ENCODE measurements at regions not wholly inside any gene's neighbourhood (a gene's known extent, or its start where the extent isn't known, plus 50 kb on each side); places are given as distances from the start of the nearest gene placed in this dataset.

DNA sequence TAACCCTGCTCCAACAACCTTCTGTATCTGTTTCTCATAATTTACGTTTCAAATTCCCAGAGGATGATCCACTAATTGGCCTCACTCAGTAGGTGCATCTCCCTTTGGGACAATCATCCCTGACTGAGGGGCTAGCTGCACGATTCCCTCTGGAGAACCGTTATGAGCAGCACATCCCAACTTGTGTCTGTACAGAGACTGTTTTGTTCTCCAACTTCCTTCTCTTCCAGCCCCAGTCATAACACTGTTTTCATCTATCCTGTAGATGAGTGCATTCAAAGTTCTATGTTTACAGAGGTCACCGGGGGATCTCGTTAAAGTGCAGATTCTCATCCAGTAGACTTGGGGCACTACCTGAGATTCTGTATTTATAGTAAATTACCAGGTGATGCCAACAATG is 187.2 kb downstream of the REEP3 start:
- DNase-seq (ENCODE audit: low read depth) = no peak

DNA sequence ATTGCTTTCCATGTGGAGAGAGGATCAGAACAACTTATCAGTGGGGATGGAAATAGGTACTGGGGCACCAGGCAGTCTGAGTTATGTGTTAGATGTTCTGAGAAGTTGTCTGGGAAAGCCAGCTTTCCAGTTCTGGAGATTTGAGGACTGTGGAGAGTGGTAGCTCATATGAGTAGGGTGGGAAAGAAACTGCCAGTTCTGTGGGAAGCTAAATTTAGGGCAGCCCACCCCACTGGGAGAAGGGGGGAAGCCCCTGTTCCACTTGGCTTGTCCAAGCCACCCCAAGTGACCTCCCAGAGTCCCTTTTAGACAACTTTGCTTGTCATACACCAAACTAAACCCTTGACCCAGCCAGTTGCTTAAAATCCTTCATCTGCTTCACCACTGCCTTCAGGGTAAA is 189.5 kb downstream of the REEP3 start:
- no peak for DNase-seq (ENCODE audit: low read depth)

DNA sequence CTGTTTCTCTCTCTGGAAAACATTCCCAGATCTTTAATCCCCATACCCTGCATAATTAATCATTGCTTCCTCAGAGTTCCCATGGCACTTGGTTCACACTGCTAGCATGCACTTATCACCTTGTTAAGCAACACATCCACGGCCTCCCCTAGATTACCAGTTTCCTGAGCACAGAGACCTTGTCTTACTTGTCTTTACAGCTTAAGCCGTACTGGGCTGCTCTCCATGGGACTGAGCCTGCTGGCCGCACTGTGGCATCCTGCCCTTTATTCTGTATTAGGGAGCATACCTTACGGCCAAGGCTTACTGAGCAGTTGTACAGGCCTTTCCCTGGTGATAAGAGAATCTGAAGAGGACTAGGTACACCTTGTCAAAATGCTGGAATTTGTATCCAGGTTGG is 190.2 kb downstream of the REEP3 start:
- DNase-seq (ENCODE audit: low read depth) = no peak

DNA sequence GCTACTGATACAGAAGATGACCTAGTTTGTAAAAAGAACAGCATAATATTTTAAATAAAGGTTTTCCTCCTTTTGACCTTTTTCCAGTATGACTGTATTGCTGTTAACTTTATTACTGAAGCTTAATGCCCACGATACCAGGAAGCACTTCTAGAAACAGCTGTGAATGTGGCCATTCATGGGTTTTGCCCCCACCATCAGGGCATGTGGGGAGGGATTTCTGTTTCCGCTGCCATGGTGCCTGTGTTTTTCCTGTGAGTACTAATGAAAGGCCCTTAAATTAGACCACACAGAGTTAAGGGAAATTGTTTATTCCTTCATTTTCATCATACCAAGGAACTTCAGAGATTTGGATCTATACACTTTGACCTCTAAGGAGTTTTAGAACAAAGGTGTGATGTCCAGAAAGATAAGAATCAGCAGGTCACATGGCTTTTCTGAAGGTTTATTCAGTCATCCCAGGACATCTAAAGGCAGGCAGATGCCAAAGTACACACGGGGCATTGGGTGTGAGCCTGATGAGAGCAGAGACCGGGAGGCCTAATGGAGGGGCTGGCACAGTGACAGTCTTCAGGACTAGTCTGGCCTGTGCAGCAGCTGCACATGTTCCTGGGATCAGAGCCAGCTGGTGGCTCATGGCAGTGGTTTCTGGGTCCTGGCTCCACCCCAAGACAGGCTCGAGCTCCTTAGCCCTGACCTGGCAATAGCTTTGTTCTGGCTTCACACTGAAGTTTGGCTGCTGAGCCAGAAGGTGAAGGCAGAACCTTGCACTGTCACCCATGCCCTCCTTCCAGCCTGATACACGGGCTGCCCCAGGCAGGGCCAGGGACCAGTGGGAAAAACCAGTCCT is 190.9 kb downstream of the REEP3 start:
- DNase-seq (ENCODE audit: low read depth) = no peak

DNA sequence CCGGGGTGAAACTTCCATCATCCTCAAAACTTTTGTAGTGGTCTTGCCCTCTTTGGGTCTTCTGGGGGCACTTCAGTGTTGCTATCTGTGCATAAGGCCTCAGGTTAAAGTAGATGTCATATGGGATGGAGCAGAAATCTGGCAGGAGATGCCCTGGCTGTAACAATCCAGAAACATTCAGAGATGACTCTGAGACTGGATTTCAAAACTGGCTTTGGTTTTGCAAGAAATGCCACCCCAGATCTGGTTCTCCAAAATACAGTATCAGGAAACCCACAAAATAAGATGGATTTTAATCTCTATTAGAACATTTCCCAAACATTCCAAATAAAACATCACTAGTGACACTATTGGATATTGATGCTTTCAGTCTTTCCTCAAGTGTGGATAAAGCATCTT is 191.5 kb downstream of the REEP3 start:
- no peak for DNase-seq (ENCODE audit: low read depth)

DNA sequence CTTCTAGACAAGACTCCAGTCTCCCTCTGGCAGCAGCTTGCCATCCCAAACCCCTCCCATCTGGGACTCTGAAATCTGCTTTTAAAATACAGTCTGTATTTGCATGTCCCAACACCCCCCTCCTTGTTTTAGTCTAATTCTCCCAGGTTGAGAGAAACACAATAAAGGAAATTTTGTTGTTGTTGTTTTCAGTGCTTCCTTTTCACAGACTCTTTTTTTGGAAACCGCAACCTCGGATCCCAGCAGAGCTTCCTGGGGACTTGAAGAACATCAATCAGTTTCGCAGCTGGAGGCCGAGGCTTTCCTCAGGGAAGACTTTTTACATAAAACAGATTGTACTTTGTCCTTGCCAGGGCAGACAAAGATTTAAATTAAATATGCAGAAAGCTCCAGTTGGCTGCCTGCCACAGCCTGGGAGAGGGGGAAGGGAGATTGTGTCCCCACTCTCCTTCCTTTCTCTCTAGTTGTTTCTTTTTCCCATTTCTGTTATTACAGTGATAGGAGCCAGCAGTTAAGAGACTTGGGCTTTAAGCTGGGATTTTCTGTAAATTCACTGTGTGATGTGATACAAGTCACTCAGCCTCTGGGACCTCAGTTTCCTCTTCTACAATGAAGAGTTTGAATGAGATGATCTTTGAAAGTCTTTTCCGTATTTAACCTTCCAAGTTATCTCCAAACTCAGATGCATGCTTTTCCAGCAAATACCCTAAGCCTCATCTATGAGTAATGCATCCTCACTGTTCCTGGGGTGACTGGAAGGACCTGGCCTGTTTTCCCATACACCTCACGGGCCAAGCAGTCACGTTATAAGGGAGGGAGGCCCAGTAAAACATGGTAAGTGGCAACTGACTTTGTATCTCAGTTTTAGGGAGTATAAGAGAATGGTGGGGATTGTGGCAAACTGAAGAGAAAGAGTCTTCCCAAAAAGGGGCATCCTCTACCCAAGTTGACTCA is 192.3 kb downstream of the REEP3 start:
- no peak for DNase-seq (ENCODE audit: low read depth)

DNA sequence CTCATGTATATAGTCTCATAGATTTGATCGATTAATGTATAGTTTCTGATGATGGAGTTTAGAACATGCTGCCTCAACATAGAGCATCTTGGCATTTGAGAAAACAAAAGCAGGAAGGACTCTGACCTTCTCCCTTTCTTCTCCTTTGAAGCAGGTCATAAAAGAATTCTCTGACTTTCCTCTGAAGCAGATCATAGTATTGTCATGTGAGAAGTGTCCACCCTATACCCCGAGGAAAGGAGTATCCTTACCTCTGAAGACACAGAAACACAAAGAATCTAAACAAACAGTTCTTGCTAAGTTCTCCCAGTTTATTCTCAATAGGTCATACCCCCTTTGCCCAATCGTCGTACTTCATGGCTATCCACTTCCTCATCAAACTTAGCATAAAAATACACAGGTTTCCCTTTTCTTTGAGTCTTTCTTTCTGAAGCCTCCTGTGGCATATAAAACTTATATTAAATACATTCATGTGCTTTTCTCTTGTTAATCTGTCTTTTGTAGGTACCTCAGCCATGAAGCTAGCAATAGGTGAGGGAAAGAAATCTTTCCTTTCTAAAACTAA is 194.9 kb downstream of the REEP3 start:
- no peak for DNase-seq (ENCODE audit: low read depth)

DNA sequence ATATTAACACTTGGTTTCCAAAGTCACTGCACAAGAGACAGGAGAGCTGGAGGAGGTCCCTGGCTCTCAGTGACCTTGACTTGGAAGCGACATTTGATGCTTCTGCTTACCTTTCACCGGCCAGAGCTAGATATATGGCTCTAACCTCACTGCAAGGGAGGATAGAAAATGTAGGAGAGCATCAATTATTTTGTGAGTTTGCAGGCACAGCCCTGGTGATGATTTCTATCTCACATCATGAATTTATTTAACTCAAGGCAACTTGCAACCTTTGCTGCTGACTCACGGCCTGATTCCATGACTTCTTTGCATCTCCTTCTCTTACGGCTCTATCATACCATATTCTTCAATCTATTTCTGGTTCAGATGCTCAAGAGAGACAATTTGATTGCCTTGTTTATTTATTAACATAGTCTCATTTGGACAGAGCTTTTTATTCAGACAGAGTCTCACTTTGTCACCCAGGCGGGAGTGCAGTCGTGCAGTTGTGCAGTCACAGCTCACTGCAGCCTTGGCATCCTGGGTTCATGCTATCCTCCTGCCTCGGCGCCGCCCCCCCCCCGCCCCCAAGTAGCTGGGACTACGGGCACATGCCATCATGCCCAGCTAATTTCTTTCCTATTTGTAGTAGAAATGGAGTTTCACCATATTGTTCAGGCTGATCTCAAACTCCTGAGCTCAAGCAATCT is 196.0 kb downstream of the REEP3 start:
- no peak for DNase-seq (ENCODE audit: low read depth)

DNA sequence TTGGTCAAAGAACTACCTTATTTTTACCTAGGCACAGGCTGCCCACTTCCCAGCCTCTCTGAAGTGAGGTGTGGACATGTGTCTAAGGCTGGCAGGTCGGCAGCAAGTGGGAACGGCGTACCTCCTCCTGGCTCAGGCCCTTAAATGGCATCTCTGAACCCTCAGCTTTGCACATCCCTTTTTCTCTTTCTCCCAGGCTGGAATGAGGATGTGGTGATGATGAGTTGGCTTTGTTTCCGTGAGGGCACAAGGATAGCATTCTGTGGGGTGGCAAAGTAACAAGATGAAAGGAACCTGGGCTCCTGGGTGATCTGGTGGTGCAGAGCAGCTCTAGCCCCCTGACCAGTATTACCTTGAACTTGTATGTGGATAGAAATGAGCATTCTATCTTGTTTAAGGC is 196.8 kb downstream of the REEP3 start:
- DNase-seq (ENCODE audit: low read depth) = no peak

DNA sequence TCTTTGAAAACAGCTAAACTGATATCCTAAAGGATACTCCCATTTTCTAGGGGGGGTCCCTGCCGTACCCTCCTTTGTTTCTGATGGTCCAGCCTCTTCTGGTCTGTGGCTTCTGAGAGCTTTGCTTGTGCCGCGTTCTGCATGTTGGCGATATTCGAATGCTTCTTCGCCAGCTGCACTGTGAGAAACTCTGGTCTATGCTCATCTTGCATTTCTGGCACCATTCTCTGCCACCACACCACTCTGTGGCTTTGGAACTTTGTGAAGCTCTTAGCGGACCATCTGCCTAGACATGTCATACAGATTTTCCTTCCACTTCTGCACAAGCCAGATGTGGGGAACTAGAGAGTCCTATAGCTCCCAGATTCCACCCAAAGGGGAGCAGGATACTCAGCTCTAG is 197.2 kb downstream of the REEP3 start:
- no peak for DNase-seq (ENCODE audit: low read depth)

DNA sequence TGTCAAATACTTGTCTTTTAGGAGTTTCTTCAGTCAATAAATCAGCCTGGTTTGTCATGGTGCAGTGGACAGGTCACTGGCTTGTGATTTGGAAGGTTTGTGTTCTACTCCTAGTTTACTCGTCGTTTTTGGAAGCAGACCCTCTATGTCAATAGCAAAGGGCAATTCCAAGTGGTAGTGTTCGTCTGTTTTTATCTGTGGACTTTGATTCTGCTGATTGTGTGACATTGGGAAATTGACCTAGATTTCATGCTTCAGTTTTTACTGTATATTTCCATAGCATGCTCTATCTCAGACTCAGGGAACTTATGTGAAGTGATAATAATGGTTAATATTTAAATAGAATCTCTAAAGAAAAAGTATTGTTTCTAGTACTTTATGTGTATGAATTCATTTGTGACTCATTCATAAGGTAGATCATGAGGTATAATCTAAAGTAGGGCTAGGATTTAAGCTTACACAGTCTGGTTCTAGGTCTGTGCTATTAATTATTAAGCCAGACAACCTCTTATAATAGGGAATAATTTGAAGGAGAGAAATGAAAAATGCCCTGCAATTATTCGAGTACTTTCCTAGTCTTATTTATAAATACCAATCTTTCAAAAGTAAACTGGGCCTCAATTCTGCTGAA is 198.1 kb downstream of the REEP3 start:
- DNase-seq (ENCODE audit: low read depth) = no peak

DNA sequence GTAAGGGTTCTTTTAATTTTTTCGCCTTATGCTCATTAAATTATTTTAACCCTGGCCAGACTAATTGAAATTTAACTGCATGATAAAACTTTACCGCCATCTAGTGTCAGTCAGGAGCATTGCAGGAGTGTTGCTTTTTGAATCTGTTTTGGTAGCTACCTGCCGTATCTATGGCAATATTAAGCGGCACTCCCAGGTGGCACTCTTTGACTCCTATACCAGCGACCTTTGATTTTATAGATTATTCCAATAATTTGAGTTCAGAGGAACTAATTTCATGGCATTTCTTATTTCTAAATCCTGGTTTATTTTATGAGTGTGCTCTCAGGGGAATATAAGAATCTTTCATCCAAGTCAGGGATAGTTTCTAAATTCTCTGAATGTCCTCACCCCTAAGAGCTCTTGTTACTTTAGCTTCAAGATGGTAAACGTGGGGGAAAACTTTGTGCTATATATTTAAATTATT is 198.9 kb downstream of the REEP3 start:
- peak; percentile 12 for DNase-seq (ENCODE audit: low read depth)

DNA sequence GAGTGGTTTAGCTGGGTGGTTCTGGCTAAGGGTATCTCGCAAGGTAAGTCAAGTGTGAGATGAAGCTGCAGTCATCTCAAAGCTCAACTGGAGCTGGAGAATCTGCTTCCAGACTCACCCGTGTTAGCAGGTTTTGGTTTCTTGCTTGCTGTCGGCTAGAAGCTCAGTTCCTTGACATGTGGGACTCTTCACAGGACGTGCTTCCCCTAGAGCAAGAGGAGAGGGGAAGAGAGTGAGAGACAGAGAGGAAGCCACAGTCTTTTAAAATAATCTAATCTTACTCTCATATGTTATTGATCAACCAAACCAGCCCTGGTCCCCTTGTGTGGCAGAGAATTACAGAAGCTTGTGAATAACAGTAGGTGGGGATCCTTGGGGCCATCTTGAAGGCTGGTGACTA is 199.5 kb downstream of the REEP3 start:
- DNase-seq (ENCODE audit: low read depth) = no peak

DNA sequence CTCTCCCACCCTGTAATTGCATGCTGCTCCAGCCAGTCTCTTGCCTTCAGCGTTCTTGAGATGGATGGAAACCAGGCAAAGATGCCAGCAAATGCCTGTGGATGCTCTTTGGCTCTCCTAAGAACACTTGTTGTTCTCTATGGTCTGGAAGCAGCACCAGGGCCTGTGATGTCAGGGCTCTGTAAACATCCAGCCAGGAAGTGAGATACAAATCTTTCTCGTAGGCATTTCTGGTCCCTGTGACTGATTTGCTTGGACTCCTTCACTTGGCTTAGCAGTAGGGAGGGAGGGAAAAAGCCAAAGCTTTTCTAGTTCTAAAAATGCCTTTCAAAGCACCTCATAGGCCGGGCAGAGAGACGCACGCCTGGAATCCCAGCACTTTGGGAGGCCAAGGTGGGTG is 201.3 kb downstream of the REEP3 start:
- no peak for DNase-seq (ENCODE audit: low read depth)

DNA sequence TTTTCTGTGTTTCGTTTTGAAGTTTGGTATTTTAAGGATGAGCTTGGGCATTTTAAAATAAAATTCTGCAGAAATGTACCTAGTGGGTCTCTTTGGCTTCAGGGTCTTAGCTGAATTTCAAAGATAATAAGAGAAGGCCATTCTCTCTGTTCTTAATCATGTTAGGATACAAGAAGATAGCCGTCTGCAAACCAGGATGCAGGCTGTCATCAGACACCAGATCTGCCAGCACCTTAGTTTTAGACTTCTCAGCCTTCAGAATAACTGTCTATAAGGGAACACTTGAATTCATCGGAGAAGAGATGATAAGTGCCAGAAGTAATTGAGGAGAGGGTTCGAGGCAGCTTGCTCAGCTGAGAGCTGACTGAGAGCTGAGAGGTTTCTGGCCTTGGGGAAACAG is 202.1 kb downstream of the REEP3 start:
- no peak for DNase-seq (ENCODE audit: low read depth)

DNA sequence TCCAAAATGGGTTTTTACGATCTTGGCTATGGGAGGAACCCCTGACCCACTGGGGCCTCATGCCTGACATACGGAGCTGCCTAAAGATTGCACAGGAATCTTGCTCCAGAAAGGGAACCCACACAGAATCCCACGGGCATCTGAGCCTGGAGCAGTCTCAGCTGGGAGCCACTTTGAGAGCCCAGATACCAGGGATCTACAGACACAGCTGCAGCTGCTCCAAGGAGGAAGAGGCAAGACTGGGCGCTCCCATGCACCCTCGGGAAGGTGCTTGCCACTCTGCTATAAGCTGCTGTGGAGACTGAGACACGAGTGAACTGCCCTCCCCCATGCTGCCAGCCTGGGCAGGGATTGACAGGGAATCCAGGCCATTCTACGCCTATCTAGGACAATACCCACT is 202.5 kb downstream of the REEP3 start:
- DNase-seq (ENCODE audit: low read depth) = no peak

DNA sequence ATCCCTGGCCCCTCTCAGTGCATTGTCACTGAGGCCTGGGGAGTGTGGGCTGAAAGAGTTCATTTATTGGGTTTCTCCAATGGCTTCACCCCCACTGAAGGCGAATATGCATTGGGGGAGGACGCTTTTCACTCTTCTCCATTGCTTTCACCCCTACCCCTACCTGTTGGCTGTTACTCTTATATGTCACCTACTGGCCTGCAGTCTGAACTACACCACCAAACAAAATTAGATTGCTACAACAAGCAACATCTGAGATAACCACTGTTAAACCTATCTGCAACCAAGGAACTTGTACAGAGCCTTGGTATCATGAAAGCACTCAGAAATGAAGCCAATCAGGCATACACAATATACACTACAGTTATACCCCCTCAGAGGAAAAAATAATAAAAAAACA is 203.7 kb downstream of the REEP3 start:
- no peak for DNase-seq (ENCODE audit: low read depth)

DNA sequence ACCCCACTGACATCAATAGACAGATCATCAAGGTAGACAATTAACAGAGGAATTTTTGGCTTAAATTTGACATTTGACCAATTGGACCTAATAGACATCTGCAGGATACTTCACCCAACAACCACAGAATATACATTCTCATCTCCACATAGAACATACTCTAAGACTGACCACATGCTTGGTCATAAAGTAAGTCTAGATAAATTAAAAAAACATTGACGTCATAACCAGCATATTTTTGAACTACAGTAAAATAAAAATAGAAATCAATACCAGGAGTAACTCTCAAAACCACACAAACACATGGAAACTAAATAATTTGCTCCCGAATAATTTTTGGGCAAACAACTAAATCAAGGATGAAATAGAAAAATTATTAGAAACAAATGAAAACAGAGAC is 205.7 kb downstream of the REEP3 start:
- no peak for DNase-seq (ENCODE audit: low read depth)

DNA sequence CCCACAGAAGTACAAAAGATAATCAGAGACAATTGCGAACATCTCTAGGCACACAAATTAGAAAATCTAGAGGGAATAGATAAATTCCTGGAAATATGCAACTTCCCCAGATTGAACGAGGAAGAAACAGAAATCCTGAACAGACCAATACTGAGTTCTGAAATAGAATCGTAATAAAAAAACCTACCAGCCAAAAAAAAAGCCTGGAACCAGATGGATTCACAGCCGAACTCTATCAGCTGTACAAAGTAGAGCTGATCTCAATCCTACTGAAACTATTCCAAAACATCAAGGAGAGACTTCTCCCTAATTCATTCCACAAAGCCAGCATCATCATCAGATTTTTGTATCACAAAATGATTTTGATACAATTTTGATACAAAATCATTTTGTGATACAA is 206.4 kb downstream of the REEP3 start:
- DNase-seq (ENCODE audit: low read depth) = no peak

DNA sequence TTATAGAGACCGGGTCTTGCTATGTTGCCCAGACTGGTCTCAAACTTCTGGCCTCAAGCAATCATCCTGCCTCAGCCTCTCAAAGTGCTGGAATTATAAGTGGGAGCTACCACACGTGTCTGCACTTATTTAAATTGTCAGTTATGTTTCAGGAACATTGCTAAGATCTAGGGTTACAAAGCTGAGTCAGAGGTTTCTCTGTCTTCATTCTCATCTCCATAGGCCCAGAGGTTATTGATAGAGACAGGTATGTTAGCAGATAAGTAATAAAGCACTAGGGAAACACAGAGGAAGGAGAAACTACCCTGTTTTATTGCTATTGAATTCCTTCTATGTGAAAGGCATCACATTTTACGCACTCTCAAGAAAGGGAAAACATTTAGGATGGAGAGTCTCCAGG is 214.1 kb downstream of the REEP3 start:
- DNase-seq (ENCODE audit: low read depth) = no peak

DNA sequence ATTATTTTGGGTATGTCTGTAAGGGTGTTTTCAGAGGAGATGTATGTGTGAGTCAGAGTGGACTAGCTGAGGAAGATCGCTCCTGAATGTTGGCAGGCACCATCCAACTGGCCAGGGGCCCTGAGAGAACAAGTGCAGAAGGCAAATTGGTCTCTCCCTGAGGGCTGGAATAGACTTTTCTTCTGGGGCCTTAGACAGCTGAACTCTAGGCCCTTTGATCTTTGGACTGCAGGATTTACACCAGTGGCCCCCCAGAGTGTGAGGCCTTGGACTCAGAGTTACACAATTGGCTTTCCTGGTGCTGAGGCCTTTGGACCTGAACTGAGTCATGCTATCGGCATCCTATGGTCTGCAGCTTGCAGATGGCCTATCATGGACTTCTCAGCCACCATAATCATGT is 217.2 kb downstream of the REEP3 start:
- DNase-seq (ENCODE audit: low read depth) = no peak

Measured in stimulated activated CD8-positive, alpha-beta memory T cell treated with anti-CD3 and anti-CD28 coated beads, Interleukin-7, amount 100 ng/mL, for 24 hours (primary cell).